ENCODE measurements at regions not wholly inside any gene's neighbourhood (a gene's known extent, or its start where the extent isn't known, plus 50 kb on each side); places are given as distances from the start of the nearest gene placed in this dataset.

DNA sequence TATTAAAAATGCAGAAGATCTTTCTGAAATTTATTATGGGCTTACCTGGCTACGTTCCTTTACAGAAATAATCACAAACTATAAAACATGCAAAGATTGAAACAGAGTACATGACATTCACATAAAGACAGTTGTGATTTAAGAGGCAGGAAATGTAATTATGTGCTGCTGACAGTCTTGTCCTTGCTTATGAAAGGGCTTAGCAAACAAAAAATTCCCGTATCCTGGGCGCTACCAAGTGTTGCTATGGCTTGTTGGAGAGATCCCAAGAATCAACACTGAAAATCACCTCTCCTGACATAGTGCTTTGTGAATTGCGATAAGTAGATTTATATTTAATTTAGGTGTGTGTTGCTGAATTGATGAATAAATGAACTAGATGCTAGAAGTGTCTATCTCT is 352.5 kb upstream of the C9orf72 start:
- H3K4me3 ChIP-seq (ENCODE audit: low read depth, poor library complexity, severe bottlenecking), result no peak overlapping the region
- WGBS, 2 donors, result 32 to 45% methylated on average over 4 of the region's 4 CpGs
- no peak for DNase-seq (ENCODE audit: low spot score in 2 of 2)
- intact Hi-C loops (cut with DNase I; ENCODE audit: low total_unique reads), result no loop called here
- TF ChIP-seq, protein P1, sequence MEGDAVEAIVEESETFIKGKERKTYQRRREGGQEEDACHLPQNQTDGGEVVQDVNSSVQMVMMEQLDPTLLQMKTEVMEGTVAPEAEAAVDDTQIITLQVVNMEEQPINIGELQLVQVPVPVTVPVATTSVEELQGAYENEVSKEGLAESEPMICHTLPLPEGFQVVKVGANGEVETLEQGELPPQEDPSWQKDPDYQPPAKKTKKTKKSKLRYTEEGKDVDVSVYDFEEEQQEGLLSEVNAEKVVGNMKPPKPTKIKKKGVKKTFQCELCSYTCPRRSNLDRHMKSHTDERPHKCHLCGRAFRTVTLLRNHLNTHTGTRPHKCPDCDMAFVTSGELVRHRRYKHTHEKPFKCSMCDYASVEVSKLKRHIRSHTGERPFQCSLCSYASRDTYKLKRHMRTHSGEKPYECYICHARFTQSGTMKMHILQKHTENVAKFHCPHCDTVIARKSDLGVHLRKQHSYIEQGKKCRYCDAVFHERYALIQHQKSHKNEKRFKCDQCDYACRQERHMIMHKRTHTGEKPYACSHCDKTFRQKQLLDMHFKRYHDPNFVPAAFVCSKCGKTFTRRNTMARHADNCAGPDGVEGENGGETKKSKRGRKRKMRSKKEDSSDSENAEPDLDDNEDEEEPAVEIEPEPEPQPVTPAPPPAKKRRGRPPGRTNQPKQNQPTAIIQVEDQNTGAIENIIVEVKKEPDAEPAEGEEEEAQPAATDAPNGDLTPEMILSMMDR (IDR thresholded peaks at IDR 0.05), result no peak
- no peak for TF ChIP-seq POLR2A (IDR thresholded peaks at IDR 0.05)

DNA sequence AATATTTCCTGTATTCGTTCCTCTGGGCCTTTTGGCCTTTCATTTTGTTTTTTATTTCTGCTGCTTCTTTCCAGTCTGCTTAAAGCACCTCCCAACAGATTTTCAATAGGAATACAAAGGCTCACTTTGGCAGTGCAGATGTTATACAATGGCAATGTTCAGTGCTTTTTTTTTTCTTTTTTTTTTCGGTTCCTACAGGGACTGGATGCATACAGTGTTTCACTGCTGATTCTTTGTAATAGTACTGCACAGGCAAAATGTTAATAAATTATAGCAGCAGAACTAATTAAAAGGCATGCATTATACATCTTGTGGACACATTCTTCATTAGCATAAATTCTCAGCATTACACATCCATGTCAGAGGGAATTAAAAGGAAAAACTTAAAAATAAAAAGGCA is 356.6 kb upstream of the C9orf72 start:
- WGBS, 2 donors, result 19 to 29% methylated on average over 2 of the region's 2 CpGs
- no peak for TF ChIP-seq POLR2A (IDR thresholded peaks at IDR 0.05)
- TF ChIP-seq, protein P1 (IDR thresholded peaks at IDR 0.05), result no peak
- intact Hi-C loops (cut with DNase I; ENCODE audit: low total_unique reads), result no loop called here
- DNase-seq (ENCODE audit: low spot score in 2 of 2), result no peak
- H3K4me3 ChIP-seq (ENCODE audit: low read depth, poor library complexity, severe bottlenecking), result no peak overlapping the region

DNA sequence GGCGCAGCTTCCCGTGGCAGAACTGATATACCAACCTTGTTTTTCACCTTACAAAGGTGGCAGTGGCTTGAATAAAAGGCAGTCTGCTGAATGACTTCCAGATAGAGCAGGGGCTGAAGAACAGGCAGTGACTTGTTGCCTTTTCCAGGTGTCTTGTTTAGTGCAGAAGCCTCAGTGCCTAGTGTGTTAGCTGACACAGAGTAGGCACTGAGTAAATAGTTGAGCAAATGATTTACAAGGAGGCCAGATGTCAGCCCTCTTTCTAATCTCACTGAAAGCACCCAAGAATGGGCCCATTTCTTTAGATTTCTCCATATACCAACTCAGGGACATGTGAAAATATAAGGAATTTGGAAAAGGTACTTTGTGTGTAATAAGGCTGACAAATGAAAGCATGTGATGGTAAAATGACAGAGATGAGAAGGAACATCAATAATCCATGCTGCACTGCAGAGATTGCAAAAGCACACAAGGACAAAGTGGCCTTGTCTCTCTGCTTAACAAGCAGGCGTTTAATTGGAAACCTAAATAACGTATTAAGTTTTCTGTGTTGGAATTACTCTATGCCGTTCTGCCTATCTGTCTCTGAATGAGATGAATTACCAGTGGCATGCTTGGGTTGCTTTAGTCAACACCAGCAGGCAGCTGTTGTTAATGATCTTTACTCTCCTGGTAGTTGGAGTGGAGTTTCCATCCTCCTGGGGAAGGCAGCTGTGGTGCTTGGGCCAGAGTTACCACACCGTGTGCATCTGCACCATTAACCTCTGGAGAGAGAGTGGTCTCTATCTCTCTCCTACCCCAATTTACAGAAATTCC is 360.1 kb upstream of the C9orf72 start:
- 60 to 66% methylated on average over 6 of the region's 6 CpGs for WGBS, 2 donors
- no peak for TF ChIP-seq POLR2A (IDR thresholded peaks at IDR 0.05)
- TF ChIP-seq, protein P1 (IDR thresholded peaks at IDR 0.05), result no peak

DNA sequence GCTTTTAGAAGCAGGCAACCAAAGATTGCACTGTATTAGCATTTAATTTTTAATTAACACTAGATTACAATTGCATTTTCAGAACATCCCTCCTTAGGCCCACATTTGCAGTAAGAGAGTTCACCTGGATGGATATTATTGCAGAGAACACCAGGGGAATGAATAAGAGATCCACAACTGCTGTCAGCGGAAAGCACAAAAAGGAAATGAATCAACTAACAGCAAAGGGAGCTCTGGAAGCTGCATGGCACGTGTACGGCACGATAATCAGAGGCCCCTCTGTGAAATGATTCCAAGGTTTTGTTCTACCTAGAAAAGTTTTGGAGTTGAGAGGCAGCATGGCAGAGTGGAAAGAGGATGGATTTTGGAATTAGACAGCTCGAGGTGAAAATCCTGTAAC is 361.2 kb upstream of the C9orf72 start:
- 64 to 85% methylated on average over 5 of the region's 5 CpGs for WGBS, 2 donors
- TF ChIP-seq, protein P1 (IDR thresholded peaks at IDR 0.05), result no peak
- no peak for TF ChIP-seq POLR2A (IDR thresholded peaks at IDR 0.05)
- intact Hi-C loops (cut with DNase I; ENCODE audit: low total_unique reads), result no loop called here
- DNase-seq (ENCODE audit: low spot score in 2 of 2), result no peak
- no peak overlapping the region for H3K4me3 ChIP-seq (ENCODE audit: low read depth, poor library complexity, severe bottlenecking)

More for the DNA sequence above, 360.1 kb upstream of the C9orf72 start:
- no peak overlapping the region for H3K4me3 ChIP-seq (ENCODE audit: low read depth, poor library complexity, severe bottlenecking)
- intact Hi-C loops (cut with DNase I; ENCODE audit: low total_unique reads), result no loop called here
- no peak for DNase-seq (ENCODE audit: low spot score in 2 of 2)

DNA sequence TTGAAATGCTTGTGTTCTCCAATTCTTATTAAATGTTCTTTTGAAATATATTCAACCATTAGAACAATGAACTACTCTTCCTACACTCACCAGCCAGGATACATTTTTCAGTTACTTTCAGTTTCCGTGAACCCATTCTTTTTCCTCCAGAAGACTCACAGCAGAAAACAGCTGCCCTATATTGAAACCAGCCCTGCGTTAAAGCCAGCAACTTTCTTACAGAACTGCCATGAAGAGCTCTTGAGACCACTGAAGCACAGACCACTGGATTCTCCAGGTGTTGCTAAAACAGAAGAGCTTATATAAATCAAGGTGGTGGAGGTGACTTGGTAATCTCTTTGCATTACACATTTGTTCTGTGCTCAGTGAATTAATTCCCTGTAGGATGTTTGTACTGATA is 365.9 kb upstream of the C9orf72 start:
- intact Hi-C loops (cut with DNase I; ENCODE audit: low total_unique reads), result no loop called here
- TF ChIP-seq POLR2A (IDR thresholded peaks at IDR 0.05), result no peak
- TF ChIP-seq, protein P1 (IDR thresholded peaks at IDR 0.05), result no peak
- H3K4me3 ChIP-seq (ENCODE audit: low read depth, poor library complexity, severe bottlenecking), result no peak overlapping the region
- no peak for DNase-seq (ENCODE audit: low spot score in 2 of 2)
- 45 to 51% methylated on average over 2 of the region's 2 CpGs for WGBS, 2 donors

DNA sequence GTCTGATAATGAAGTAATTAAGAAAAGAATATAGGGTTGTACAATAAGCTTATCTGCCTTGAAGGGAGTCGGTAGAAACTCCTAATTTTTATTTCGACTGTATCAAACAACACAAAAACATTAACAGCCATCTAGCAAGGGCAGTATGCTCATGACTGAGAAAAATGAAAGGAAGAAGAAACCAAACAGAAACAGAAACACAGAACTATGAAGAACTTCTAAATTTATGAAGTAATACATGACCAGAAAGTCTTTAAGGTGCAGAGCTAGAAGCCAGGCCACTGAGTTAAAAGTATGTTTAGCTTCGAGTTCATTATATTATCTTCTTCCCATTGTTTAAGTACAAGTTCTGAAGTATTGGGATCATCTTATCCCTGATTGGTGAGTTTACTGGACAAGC is 367.3 kb upstream of the C9orf72 start:
- no peak for TF ChIP-seq POLR2A (IDR thresholded peaks at IDR 0.05)
- TF ChIP-seq, protein P1 (IDR thresholded peaks at IDR 0.05), result no peak
- WGBS, 2 donors, result 84 to 95% methylated on average over 3 of the region's 3 CpGs
- no peak for DNase-seq (ENCODE audit: low spot score in 2 of 2)
- no peak overlapping the region for H3K4me3 ChIP-seq (ENCODE audit: low read depth, poor library complexity, severe bottlenecking)
- intact Hi-C loops (cut with DNase I; ENCODE audit: low total_unique reads), result no loop called here

Measured in lower leg skin (tissue), 4 donors.